IMR-90 (cell line): ENCODE measurements at regions not wholly inside any gene's neighbourhood (a gene's known extent, or its start where the extent isn't known, plus 50 kb on each side); places are given as distances from the start of the nearest gene placed in this dataset.

ENCODE experiments used
- ATAC-seq: fragments of 200-7000 bp; cut with Tn5 transposase; 2 replicates; pipeline ENCODE4 v1.9.1; 2020; ENCODE audit warnings: low read depth, mild to moderate bottlenecking, moderate library complexity
- BruUV-seq: library from RNA; stranded (reverse); fragments of 400-500 nt; replicated peaks from 2 replicates; lab custom pipeline; 2021; lab: Mats Ljungman, UMichigan
- CTCF ChIA-PET: fragments of 300-600 bp; formaldehyde crosslinking; extraction: SDS; loops from one replicate; lab custom pipeline; 2021; ENCODE audit warnings: antibody characterized with exemption; lab: Yijun Ruan, JAX
- POLR2A ChIA-PET: fragments of 300-600 bp; sonication (Branson Sonifier 250); formaldehyde crosslinking; loops from one replicate; lab custom pipeline; 2022; ENCODE audit warnings: antibody characterized with exemption; ENCODE audit not compliant: unreplicated experiment; lab: Charles Lee
- DNase-seq: peaks from one replicate; pipeline ENCODE4 v3.0.0; 2013
- H2AFZ ChIP-seq: replicated peaks from 2 replicates; pipeline ENCODE3; 2013; ENCODE audit warnings: low read length, mild to moderate bottlenecking; ENCODE audit not compliant: poor library complexity
- H2AK5ac ChIP-seq: 2 replicates; pipeline ENCODE4 v1.6.1; 2013; ENCODE audit warnings: low read depth, low read length, inconsistent platforms
- H2AK9ac ChIP-seq: replicated peaks from 2 replicates; pipeline ENCODE3; 2013; ENCODE audit warnings: mild to moderate bottlenecking, low read depth, low read length, moderate library complexity; ENCODE audit not compliant: poor library complexity
- H2BK120ac ChIP-seq: 2 replicates; pipeline ENCODE4 v1.6.1; 2013; ENCODE audit warnings: low read depth, low read length, inconsistent platforms
- H2BK15ac ChIP-seq: 3 replicates; pipeline ENCODE4 v1.6.1; 2013; ENCODE audit warnings: low read depth, low read length, inconsistent platforms
- H2BK20ac ChIP-seq: 2 replicates; pipeline ENCODE4 v1.6.1; 2013; ENCODE audit warnings: low read depth, mild to moderate bottlenecking, inconsistent platforms, low read length, moderate library complexity
- H2BK5ac ChIP-seq: 2 replicates; pipeline ENCODE4 v1.6.1; 2013; ENCODE audit warnings: mild to moderate bottlenecking, low read depth, low read length, inconsistent platforms; ENCODE audit not compliant: poor library complexity, severe bottlenecking
- H3K14ac ChIP-seq: replicated peaks from 2 replicates; pipeline ENCODE4 v1.6.1; 2013; ENCODE audit warnings: low read depth, low read length, inconsistent platforms
- H3K18ac ChIP-seq: 2 replicates; pipeline ENCODE4 v1.6.1; 2013; ENCODE audit warnings: low read depth, low read length, control low read depth
- H3K23ac ChIP-seq: 2 replicates; pipeline ENCODE4 v1.6.1; 2013; ENCODE audit warnings: low read depth, low read length, inconsistent platforms
- H3K27ac ChIP-seq: 2 replicates; pipeline ENCODE4 v1.5.1; 2013; ENCODE audit warnings: mild to moderate bottlenecking, control low read depth, low read length; ENCODE audit not compliant: insufficient read depth
- H3K27me3 ChIP-seq: 2 replicates; pipeline ENCODE4 v1.6.1; 2013; ENCODE audit warnings: low read length; ENCODE audit not compliant: control insufficient read depth, insufficient read depth
- H3K36me3 ChIP-seq: 2 replicates; pipeline ENCODE4 v1.6.1; 2013; ENCODE audit warnings: low read length, mixed read lengths; ENCODE audit not compliant: control insufficient read depth, insufficient read depth
- H3K4ac ChIP-seq: 2 replicates; pipeline ENCODE4 v1.6.1; 2013; ENCODE audit warnings: low read depth, low read length, inconsistent platforms
- H3K4me1 ChIP-seq: 2 replicates; pipeline ENCODE4 v1.6.1; 2013; ENCODE audit warnings: low read length, mixed read lengths; ENCODE audit not compliant: control insufficient read depth, insufficient read depth
- H3K4me2 ChIP-seq: 2 replicates; pipeline ENCODE4 v1.6.1; 2013; ENCODE audit warnings: low read depth, mild to moderate bottlenecking, control low read depth, low read length, moderate library complexity
- H3K4me3 ChIP-seq: 2 replicates; pipeline ENCODE4 v1.5.1; 2013; ENCODE audit warnings: low read depth, mild to moderate bottlenecking, control low read depth, low read length, moderate library complexity; ENCODE audit not compliant: insufficient read depth
- H3K56ac ChIP-seq: 2 replicates; pipeline ENCODE4 v1.6.1; 2013; ENCODE audit warnings: low read length, inconsistent platforms; ENCODE audit not compliant: insufficient read depth; ENCODE audit errors: extremely low read depth
- H3K79me1 ChIP-seq, 2 experiments: 2 replicates each; pipeline ENCODE4 v1.6.1; 2013; ENCODE audit warnings: low read length in 2 of 2, inconsistent platforms in 1 of 2, low read depth in 1 of 2
- H3K9ac ChIP-seq: 2 replicates; pipeline ENCODE4 v1.6.1; 2013; ENCODE audit warnings: low read depth, low read length, control low read depth
- H3K9me1 ChIP-seq: 2 replicates; pipeline ENCODE4 v1.6.1; 2013; ENCODE audit warnings: low read length, inconsistent platforms; ENCODE audit not compliant: insufficient read depth
- H3K9me3 ChIP-seq: 2 replicates; pipeline ENCODE4 v1.6.1; 2013; ENCODE audit warnings: low read length; ENCODE audit not compliant: control insufficient read depth, insufficient read depth
- H4K20me1 ChIP-seq: 2 replicates; pipeline ENCODE4 v1.6.1; 2013; ENCODE audit warnings: low read length, inconsistent platforms; ENCODE audit not compliant: insufficient read depth
- H4K5ac ChIP-seq: 2 replicates; pipeline ENCODE4 v1.6.1; 2013; ENCODE audit warnings: mild to moderate bottlenecking, low read depth, low read length, control low read depth
- H4K8ac ChIP-seq, 2 experiments: 2 replicates each; pipeline ENCODE4 v1.6.1; 2013; ENCODE audit warnings: low read depth in 2 of 2, low read length in 2 of 2, control low read depth in 1 of 2, inconsistent platforms in 1 of 2
- H4K91ac ChIP-seq: 2 replicates; pipeline ENCODE4 v1.6.1; 2013; ENCODE audit warnings: low read depth, low read length, inconsistent platforms; ENCODE audit not compliant: insufficient read depth
- BHLHE40 ChIP-seq: fragments of 150-350 bp; IDR thresholded peaks from 2 replicates; pipeline ENCODE4 v1.6.1; 2016; ENCODE audit warnings: mild to moderate bottlenecking, low read depth, low read length
- CEBPB ChIP-seq: IDR thresholded peaks from 2 replicates; pipeline ENCODE4 v1.6.1; 2012; ENCODE audit warnings: low read depth, low read length, improper control_type of control experiment
- CHD1 ChIP-seq: IDR thresholded peaks from 2 replicates; pipeline ENCODE4 v1.6.1; 2012; ENCODE audit warnings: low read depth, low read length, improper control_type of control experiment
- ELK1 ChIP-seq: fragments of 150-350 bp; IDR thresholded peaks from 2 replicates; pipeline ENCODE4 v1.6.1; 2016; ENCODE audit warnings: low read depth, mild to moderate bottlenecking, low read length, moderate library complexity, borderline replicate concordance
- FOS ChIP-seq: fragments of 150-350 bp; IDR thresholded peaks from 2 replicates; pipeline ENCODE4 v1.6.1; 2016; ENCODE audit warnings: low read depth, low read length
- MAFK ChIP-seq: IDR thresholded peaks from 2 replicates; pipeline ENCODE4 v1.6.1; 2012; ENCODE audit warnings: low read depth, low read length, improper control_type of control experiment
- MAZ ChIP-seq: IDR thresholded peaks from 2 replicates; pipeline ENCODE4 v1.6.1; 2012; ENCODE audit warnings: low read depth, mild to moderate bottlenecking, low read length, improper control_type of control experiment, moderate library complexity, borderline replicate concordance
- MXI1 ChIP-seq: IDR thresholded peaks from 2 replicates; pipeline ENCODE4 v1.6.1; 2012; ENCODE audit warnings: low read depth, mild to moderate bottlenecking, low read length, moderate library complexity, borderline replicate concordance
- NFE2L2 ChIP-seq: fragments of 150-350 bp; IDR thresholded peaks from 2 replicates; pipeline ENCODE4 v1.6.1; 2016; ENCODE audit warnings: low read depth, mild to moderate bottlenecking, low read length
- POLR2A ChIP-seq: IDR thresholded peaks from 2 replicates; pipeline ENCODE4 v1.6.1; 2012; ENCODE audit warnings: mild to moderate bottlenecking, low read depth, low read length
- RAD21 ChIP-seq: IDR thresholded peaks from 2 replicates; pipeline ENCODE4 v1.6.1; 2012; ENCODE audit warnings: low read length, improper control_type of control experiment
- RCOR1 ChIP-seq: IDR thresholded peaks from 2 replicates; pipeline ENCODE4 v1.6.1; 2012; ENCODE audit warnings: mild to moderate bottlenecking, low read length, improper control_type of control experiment; ENCODE audit not compliant: insufficient replicate concordance
- RFX5 ChIP-seq: IDR thresholded peaks from 2 replicates; pipeline ENCODE4 v1.8.0; 2012; ENCODE audit warnings: low read depth, mild to moderate bottlenecking, low read length, moderate library complexity
- SMC3 ChIP-seq: fragments of 150-350 bp; IDR thresholded peaks from 2 replicates; pipeline ENCODE4 v1.6.1; 2016; ENCODE audit warnings: low read depth, mild to moderate bottlenecking, antibody characterized with exemption, low read length, moderate library complexity
- USF2 ChIP-seq: fragments of 150-350 bp; IDR thresholded peaks from 2 replicates; pipeline ENCODE4 v1.6.1; 2017; ENCODE audit warnings: mild to moderate bottlenecking, antibody characterized with exemption, low read length, low read depth
- WGBS, 2 experiments: methylation state at CpG; one replicate each; pipeline versions ENCODE4 v1.1.5 to v1.1.7; 2013; ENCODE audit warnings: missing lambda C conversion rate in 2 of 2; ENCODE audit not compliant: insufficient read length in 1 of 2; ENCODE audit errors: extremely low coverage in 2 of 2; 5-methylcytosine and 5-hydroxymethylcytosine counted together
- dilution Hi-C: fragments of 300-500 bp; cut with HindIII; formaldehyde crosslinking; loops from one replicate; pipeline ENCODE4 v1.14.3; 2018; ENCODE audit warnings: low sequenced_read_pairs; ENCODE audit not compliant: unreplicated experiment
- in situ Hi-C: fragments of 300-500 bp; cut with MboI; formaldehyde crosslinking; loops from 3 replicates; pipeline ENCODE4 v1.14.3; 2019; ENCODE audit warnings: low sequenced_read_pairs, inconsistent platforms, mixed read lengths
- intact Hi-C: fragments of 100-400 bp; cut with micrococcal nuclease; formaldehyde crosslinking; loops from 2 replicates; pipeline ENCODE4 v1.10.0; 2022
- TF ChIP-seq, protein P1 (sequence below): conservative IDR thresholded peaks from 2 replicates; pipeline ENCODE4 v1.5.1; 2012; ENCODE audit warnings: mild to moderate bottlenecking, low read depth, low read length, improper control_type of control experiment

DNA sequence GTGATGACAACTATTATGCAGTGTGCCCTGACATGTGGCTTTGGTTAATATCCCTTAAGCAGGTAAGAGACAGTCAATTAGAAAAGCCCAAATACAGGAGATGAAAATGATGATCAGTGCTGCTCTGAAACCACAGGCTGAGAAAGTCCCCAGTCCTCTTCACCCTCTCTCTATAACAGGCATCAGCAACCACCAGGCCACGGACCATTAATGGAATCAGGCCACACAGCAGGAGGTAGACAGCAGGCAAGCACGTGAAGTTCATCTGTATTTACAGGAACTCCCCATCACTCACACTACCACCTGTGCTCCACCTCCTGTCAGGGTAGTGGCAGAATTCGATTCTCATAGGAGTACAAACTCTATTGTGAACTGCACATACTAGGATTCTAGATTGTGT is 591.6 kb upstream of the CYLC2 start:
- Histone ChIP-seq H4K8ac (no peak overlapping the region), H3K27me3 (no peaks in the 10 kb centered on the region), H3K27ac (no peak overlapping the region), H3K36me3 (no peaks in the 10 kb centered on the region), H2BK15ac (no peak overlapping the region), H2BK5ac (no peak overlapping the region), H4K20me1 (no peaks in the 10 kb centered on the region), H3K9ac (no peak overlapping the region), H2BK120ac (no peak overlapping the region), H2BK20ac (no peak overlapping the region), H3K18ac (no peak overlapping the region), H3K4me3 (no peak overlapping the region), H3K4me1 (no peaks in the 10 kb centered on the region), H4K5ac (no peak overlapping the region), H3K9me1 (no peaks in the 10 kb centered on the region), H3K9me3 (no peaks in the 10 kb centered on the region), H2AK9ac (peak overlapping the region; percentile 28), H4K91ac (no peak overlapping the region), H3K14ac (no peak overlapping the region), H3K56ac (no peak overlapping the region), H3K79me1 (no peaks in the 10 kb centered on the region), H3K4me2 (no peak overlapping the region), H3K4ac (no peak overlapping the region), H2AK5ac (no peak overlapping the region), H3K23ac (no peak overlapping the region), H2AFZ (no peak overlapping the region)
- intact Hi-C loops (no loop called here), dilution Hi-C loops (no loop called here), in situ Hi-C loops (no loop called here)
- ATAC-seq (no peak), DNase-seq (no peak)
- POLR2A ChIA-PET, result no interaction called here
- CTCF ChIA-PET, result no interaction called here
- 28% methylated on average over 2 of the region's 3 CpGs; no CpG with 5 or more reads in 1 of the 2 experiments for WGBS, 2 experiments
- TF ChIP-seq MAFK (no peak), MAZ (no peak), RCOR1 (no peak), RAD21 (no peak), ELK1 (no peak), SMC3 (no peak), MXI1 (no peak), BHLHE40 (no peak), NFE2L2 (no peak), FOS (no peak), RFX5 (no peak), CEBPB (no peak), POLR2A (no peak), CHD1 (no peak), USF2 (no peak)
- TF ChIP-seq, protein P1, sequence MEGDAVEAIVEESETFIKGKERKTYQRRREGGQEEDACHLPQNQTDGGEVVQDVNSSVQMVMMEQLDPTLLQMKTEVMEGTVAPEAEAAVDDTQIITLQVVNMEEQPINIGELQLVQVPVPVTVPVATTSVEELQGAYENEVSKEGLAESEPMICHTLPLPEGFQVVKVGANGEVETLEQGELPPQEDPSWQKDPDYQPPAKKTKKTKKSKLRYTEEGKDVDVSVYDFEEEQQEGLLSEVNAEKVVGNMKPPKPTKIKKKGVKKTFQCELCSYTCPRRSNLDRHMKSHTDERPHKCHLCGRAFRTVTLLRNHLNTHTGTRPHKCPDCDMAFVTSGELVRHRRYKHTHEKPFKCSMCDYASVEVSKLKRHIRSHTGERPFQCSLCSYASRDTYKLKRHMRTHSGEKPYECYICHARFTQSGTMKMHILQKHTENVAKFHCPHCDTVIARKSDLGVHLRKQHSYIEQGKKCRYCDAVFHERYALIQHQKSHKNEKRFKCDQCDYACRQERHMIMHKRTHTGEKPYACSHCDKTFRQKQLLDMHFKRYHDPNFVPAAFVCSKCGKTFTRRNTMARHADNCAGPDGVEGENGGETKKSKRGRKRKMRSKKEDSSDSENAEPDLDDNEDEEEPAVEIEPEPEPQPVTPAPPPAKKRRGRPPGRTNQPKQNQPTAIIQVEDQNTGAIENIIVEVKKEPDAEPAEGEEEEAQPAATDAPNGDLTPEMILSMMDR, result no peak
- no TSS peak for BruUV-seq
